Hematopoietic multipotent progenitor cell (in vitro differentiated cells): ENCODE measurements at regions not wholly inside any gene's neighbourhood (a gene's known extent, or its start where the extent isn't known, plus 50 kb on each side); places are given as distances from the start of the nearest gene placed in this dataset.

Experiments
- DNase-seq, 3 donors: peaks; one replicate each; pipeline ENCODE4 v3.0.0-alpha.2; 2011 to 2015; ENCODE audit warnings: low read depth in 2 of 3, low spot score in 2 of 3

DNA sequence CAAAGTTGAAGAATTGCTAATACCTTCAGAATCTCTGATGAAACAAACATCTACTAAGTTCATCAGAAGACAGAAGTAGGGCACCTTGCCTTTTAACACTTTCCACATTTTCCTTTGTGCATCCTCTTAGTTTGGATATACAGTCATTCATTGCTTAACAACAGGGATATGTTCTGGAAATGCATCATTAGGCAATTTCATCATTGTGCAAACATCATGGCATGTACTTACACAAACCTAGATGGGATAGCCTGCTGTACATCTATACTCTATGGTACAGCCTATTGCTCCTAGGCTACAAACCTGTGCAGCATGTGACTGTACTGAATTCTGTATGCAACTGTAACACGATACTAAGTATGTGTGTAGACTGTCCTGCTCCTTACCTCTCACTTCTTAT is 169.8 kb downstream of the SUCLA2 start:
- no peak for DNase-seq

DNA sequence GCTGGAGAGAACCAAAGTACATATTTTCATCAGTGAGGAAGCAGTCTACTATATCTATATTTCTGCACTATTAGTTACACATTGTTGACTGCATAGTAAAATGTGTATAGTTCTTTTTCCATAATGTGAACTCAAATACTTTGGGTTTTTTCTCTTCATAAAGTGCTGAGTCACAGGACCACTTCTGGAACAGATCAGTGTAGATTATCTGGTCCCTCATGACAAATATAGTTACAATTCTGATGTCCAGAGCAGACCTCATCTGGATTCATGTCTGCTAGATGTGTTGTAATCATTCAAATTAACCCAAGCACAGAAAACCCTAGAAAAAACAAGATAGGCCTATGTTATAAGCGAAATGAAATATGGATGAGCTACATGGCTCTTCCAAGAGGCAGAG is 171.4 kb downstream of the SUCLA2 start:
- DNase-seq = no peak

DNA sequence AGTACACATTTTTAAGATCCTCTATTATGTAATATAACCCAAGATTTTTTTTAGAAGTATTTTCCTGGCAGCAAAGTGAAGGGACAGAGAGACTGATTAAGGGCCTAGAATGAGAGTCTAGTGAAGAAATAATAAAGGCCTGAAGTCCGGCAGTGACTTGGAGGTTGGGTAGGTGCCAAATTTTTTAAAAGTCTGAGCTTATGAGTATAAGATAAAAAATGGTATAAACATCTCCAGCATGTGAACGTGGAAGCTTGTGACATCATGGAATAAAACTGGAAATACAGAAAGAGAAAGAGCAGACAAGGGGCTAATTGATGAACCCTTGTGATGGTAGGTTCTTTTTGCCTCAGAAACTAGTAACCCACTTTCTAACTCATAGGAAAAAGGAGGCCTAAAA is 174.6 kb downstream of the SUCLA2 start:
- no peak for DNase-seq

DNA sequence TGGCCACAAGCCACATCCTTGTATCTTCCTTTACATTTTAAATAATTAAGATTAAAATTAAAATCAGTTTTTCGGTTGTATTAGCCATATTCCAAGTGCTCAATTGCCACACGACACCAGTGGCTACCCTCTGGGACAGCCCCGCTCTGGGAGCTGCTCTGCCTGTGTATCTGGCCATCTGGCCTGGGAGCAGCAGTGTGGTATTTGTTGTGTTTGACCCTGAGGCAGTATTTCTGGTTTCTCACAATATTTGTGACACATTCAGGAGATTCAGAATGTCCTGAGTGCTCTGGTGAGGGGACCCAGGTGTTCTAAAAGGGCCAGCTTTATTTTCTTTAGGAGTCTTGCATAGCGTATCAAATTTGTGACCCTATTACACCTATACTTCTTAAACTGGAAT is 179.0 kb downstream of the SUCLA2 start:
- DNase-seq = no peak

DNA sequence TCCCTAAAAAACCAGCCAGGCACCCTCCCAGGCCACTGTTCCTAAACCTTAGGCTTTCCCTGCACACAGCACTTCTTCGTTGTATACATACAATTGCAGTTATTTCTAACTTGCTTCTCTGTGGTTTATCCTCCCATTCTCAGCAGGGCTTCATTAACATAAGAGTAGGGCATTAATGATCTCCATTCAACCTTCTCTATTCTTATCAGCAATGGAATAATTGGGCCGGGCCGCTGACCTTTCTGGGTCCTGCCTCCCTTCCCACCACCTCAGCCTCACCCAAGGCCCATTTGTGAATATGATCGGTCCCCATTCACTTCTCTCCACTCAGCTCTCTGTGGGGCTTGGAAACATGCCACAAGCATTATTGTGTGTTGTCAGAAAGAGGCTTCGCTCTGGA is 184.2 kb downstream of the SUCLA2 start:
- no peak for DNase-seq

DNA sequence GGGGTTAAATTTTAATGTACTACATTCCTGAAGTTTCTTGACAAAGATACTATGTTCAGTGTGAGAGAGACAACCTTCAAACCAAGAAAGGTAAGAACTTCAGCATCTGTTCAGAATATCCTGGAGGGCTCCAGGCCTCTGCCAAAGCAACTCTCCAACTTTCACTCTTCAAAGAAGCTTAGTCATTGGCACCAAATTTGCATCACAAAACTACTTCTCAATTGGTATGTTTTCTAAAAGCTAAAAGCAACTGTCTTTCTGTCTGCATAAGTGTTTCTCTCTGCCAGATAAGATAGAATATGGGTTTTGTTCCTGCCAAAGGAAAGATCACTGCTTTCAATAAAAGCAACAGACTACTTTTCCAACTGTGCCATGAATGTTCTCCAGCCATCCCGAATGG is 187.4 kb downstream of the SUCLA2 start:
- no peak for DNase-seq

- DNase-seq = no peak
Observed at GRCh38 chr13:47809411-47809810, 191.7 kb downstream of the SUCLA2 start.

DNA sequence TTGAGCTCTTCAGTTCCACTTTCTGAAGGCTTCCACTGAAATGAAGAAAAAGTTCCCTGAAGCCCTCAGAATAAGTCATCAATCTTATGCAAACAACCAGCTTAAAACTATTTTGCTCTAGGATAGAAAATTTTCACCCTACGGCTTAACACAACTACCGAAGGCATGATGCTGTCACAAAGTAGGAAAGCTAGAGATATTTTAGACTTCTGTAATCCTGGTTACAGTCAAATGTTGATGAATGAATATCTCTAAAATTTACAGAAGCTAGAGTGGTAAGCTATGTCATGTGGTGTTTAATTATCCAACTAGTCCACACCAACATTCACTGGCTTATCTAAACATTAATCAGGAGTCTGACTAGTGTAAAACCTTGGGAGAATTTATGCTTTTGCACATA is 197.9 kb downstream of the SUCLA2 start:
- DNase-seq = no peak

GRCh38 chr13:47801555-47801954 is 199.5 kb downstream of the SUCLA2 start:
- no peak for DNase-seq

GRCh38 chr13:47800593-47800992 is 200.5 kb downstream of the SUCLA2 start:
- no peak for DNase-seq

GRCh38 chr13:47798906-47799305 is 202.2 kb downstream of the SUCLA2 start:
- DNase-seq = peak in 2 of 3 donors; percentile 11 to 52

DNA sequence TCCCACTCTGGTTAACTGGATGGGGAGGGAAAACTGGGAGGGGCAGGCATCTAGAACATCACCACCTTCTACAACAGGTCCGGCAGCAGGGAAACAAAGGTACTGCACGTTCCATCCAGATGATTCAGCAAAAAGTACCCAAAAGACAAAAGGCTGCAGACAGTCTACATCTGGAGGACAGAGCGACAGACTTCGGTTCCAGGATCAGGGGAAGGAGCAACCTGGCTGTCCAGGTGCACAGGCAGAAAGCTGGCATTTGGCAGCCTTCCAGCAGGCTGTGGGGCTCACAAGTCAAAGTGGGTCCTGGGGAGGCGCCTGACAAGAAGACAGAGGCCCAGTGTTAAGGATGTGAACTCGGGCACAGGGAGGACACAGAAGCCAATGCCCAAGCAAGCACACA is 202.9 kb downstream of the SUCLA2 start:
- no peak for DNase-seq

DNA sequence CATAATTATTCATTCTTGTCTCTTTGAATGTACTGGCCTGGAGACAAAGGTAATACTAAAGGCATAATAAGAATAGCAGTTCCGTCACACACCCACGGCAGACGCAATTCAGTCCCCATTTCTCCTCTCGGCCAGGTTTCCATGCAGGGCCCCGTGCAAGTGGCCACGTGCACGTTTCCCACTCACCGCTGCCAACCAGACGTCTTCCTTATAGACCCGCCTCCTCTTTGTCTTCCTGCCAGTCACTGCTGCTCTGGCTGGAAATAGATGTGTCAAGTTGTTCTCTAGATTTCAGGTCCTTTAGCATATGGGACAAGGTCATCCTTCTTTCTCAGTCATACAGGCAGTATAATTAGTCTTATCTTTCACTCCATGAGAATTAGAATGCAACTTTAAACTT is 204.3 kb downstream of the SUCLA2 start:
- no peak for DNase-seq

GRCh38 chr13:47794963-47795362 is 206.1 kb downstream of the SUCLA2 start:
- DNase-seq = peak in 2 of 3 donors; percentile 5 to 37

DNA sequence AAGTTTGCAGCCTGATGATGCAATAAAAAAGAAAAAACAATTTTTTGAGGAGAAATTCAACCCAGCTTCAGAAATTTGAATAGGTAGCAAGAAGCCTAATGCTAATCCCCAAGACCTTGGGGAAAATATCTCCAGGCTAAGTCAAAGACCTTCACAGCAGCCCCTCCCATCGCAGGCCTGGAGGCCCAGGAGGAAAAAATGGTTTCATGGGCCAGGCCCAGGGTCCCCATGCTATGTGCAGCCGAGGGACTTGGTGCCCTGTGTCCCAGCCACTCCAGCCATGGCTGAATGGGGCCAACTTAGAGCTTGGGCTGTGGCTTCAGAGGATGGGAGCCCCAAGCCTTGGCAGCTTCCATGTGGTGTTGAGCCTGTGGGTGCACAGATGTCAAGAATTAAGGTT is 210.3 kb downstream of the SUCLA2 start:
- no peak for DNase-seq

DNA sequence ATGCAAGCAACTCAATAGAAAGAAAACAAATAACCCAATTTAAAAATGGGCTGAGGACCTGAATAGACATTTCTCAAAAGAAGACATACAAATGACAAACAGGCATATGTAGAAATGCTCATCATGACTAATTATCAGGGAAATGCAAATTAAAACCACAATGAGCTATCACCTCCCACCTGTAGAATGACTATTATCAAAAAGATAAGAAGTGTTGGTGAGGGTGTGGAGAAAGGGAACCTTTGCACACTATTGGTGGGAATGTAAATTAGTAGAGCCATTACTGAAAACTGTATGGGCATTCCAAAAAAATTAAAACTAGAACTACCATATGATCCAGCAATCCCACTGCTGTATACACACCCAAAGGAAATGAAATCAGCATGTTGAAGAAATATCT is 212.2 kb downstream of the SUCLA2 start:
- DNase-seq = no peak

- no peak for DNase-seq
Observed at GRCh38 chr13:47774671-47774994, 226.4 kb downstream of the SUCLA2 start.

GRCh38 chr13:47764817-47765216 is 236.3 kb downstream of the SUCLA2 start:
- no peak for DNase-seq

DNA sequence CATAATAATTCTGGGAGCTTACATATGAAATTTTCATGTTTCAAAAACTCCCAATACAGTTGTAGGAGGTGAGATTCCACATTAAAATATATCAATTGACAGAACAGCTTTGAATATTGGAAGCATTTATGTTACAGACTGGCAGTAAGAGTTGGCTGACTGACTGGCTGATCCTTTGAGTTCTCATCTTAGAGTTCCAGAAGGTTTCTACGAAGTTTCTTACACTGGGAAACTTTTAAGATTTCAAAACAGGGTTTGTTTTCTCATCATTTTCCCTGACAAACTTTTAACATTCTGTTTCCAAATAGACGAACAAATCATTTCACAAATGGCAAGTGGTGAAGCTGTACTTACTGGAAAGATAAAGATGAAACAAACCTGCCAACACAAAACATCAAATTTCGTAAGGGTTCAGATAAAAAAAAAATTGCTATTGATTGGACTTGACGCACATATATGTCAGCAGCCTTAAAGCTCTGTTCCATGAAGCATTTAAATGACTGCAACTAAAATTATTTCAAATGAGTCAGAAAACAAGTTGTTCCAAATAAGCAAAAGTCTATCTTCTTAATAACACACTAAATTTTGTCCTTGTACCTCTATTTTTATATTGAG is 243.5 kb downstream of the SUCLA2 start:
- DNase-seq = no peak

- no peak for DNase-seq
Observed at GRCh38 chr13:47747901-47748300, 253.2 kb downstream of the SUCLA2 start.

DNA sequence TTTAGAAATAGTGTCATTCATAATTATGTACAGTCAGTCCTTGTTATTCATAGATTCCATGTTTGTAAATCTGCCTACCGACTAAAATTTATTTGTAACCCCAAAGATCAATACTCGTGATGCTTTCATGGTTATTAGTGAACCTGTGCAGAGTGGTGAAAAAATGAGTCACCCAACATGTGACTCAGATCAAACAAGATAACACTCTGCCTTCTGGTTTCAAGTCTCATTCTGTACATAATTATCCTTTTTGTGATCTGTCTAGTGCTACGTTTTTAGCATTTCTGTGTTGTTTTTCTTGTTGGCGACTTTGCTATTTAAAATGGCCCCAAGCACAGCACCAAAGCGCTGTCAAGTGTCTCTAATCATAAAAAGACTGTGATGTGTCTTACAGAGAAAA is 274.7 kb downstream of the SUCLA2 start:
- DNase-seq = no peak

- DNase-seq = no peak
Observed at GRCh38 chr13:47723898-47724297, 277.2 kb downstream of the SUCLA2 start.

DNA sequence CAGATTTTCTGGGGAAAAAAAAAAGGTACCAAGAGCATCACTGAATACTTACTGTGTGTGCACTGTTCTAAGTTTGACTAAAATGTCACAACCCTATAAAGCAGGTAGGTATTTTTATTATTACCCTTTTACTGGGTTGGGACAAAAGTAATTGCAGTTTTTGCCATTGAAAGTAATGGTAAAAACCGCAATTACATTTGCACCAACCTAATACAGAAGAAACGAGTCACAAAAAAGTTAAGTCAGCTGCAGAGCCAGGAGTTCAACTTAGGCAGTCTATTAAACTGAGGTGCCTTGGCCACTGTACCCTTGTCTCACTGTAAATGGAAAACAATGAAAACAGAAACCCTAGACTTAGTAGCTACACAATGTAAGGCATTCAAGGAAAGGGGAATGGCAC is 281.9 kb downstream of the SUCLA2 start:
- DNase-seq = no peak

GRCh38 chr13:47718556-47718955 is 282.5 kb downstream of the SUCLA2 start:
- no peak for DNase-seq
